ENCODE measurements at regions not wholly inside any gene's neighbourhood (a gene's known extent, or its start where the extent isn't known, plus 50 kb on each side); places are given as distances from the start of the nearest gene placed in this dataset.

- DNase-seq: no peak
- no peaks in the 10 kb centered on the region for H3K36me3 ChIP-seq
- no peaks in the 10 kb centered on the region for H3K4me1 ChIP-seq
- no peak overlapping the region for H3K27ac ChIP-seq
- no peaks in the 10 kb centered on the region for H3K27me3 ChIP-seq
- no peaks in the 10 kb centered on the region for H3K9me3 ChIP-seq (replicated peaks)
- H3K4me3 ChIP-seq: no peak overlapping the region
These were observed 765.4 kb upstream of the SLC35B3 start for GRCh38 chr6:9200712-9201111.

DNA sequence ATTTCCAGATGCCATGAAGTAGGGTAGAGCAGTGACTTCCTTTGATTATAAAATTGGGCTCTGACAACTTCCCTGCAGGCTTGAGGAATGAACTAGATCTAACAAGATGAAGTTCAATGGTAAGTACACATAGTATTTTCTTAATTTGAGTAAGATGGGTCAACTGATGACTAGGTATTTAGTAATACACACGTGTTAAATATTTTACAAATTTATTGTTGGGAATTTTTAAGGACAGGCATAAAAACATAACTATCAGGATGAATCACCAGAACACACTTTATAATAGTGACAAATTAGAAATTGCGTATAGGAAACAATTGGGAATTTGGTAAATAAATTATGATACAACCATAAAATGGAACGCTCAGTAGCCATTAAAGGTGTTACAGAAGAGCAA is 762.4 kb upstream of the SLC35B3 start:
- Histone ChIP-seq H3K4me1 (no peaks in the 10 kb centered on the region), H3K4me3 (no peak overlapping the region), H3K27ac (no peak overlapping the region), H3K27me3 (no peaks in the 10 kb centered on the region), H3K36me3 (no peaks in the 10 kb centered on the region), H3K9me3 (replicated peaks) (no peaks in the 10 kb centered on the region)
- DNase-seq: no peak

DNA sequence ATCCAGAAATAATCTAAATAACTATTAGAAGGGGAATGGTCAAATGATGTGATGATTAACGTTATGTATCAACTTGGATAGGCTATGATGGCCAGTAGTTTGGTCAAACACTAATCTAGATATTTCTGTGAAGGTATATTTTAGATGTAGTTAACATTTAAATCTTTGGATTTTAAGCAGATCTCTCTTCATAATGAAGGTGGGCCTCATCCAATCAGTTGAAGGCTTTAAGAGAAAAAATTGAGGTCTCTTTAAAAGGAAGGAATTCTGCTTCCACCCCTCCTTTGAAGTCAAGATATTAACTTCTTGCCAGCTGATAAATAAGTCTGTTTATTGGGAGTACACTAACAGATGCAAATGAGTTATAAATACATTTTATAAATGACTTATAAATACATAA is 760.0 kb upstream of the SLC35B3 start:
- Histone ChIP-seq H3K27ac (no peak overlapping the region), H3K36me3 (no peaks in the 10 kb centered on the region), H3K27me3 (no peaks in the 10 kb centered on the region), H3K9me3 (replicated peaks) (no peaks in the 10 kb centered on the region), H3K4me1 (no peaks in the 10 kb centered on the region), H3K4me3 (no peak overlapping the region)
- DNase-seq: no peak

DNA sequence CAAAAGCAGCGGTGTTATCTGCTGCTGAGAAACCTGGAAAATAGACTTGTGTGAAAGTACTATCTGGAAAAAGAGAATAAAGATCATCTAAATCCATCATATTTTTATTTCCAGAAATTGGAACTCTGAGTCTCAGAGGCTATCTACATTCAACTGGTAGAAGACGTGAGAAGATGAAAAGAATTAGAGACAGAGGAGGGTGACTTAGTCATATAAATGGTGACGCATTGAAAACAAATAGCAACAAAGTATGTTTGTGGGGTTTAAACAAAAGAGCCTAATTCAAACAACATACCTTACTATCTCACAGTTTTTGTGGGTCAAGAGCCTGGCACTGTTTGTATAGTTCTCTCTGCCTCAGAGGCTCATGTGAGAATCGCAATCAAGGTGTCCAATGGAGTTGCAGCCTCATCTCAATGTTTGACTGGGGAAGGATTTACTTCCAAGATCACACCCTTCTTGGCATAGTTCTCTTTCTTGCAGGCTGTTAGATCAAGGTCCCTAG is 757.1 kb upstream of the SLC35B3 start:
- Histone ChIP-seq H3K4me3 (no peak overlapping the region), H3K4me1 (no peaks in the 10 kb centered on the region), H3K27ac (no peak overlapping the region), H3K36me3 (no peaks in the 10 kb centered on the region), H3K9me3 (replicated peaks) (no peaks in the 10 kb centered on the region), H3K27me3 (no peaks in the 10 kb centered on the region)
- DNase-seq: no peak

DNA sequence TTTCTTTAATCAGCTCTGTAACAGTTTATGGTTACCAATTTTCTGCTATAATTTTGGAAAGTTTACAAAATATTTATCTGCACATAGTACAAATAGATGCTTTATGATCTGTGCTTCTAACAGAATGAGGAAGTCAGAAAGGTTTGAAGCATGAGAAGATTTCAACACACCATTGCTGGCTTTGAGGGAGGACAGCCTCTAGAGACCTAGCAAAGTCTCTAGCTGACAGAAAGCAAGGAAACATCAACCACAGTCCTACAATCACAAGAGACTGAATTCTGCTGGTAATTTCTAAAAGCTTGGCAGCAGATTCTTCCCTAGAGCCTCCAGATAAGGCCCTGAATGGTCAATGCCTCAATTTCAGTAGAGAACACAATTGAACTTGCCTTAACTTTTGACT is 750.8 kb upstream of the SLC35B3 start:
- no peak overlapping the region for H3K4me3 ChIP-seq

DNA sequence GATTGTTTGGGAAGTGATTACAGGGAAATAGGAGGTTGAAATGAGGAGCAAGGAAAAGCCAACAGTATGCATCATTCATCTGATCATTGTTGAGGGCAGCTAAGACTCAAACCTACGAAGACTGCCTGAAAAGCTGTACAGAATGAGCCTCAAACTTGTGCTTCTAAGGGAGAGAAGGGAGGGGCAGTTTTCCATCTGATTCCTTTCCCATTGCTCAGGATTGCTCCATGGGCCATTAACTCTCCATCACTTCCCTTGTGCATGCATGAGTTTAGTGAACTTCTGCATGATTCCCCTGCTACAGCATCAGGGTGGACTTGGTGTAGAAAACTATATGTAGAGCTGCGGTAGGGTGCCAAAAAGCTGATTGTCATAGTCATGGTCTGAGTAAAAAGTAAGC is 742.7 kb upstream of the SLC35B3 start:
- Histone ChIP-seq H3K4me3 (no peak overlapping the region), H3K27me3 (no peaks in the 10 kb centered on the region), H3K36me3 (no peaks in the 10 kb centered on the region), H3K27ac (no peak overlapping the region), H3K4me1 (no peaks in the 10 kb centered on the region), H3K9me3 (replicated peaks) (no peaks in the 10 kb centered on the region)
- no peak for DNase-seq

More for the DNA sequence above, 750.8 kb upstream of the SLC35B3 start:
- Histone ChIP-seq H3K36me3 (no peaks in the 10 kb centered on the region), H3K27ac (no peak overlapping the region), H3K9me3 (replicated peaks) (no peaks in the 10 kb centered on the region), H3K4me1 (no peaks in the 10 kb centered on the region), H3K27me3 (no peaks in the 10 kb centered on the region)
- DNase-seq: no peak

- no peak overlapping the region for H3K4me3 ChIP-seq
- no peaks in the 10 kb centered on the region for H3K9me3 ChIP-seq (replicated peaks)
- no peaks in the 10 kb centered on the region for H3K36me3 ChIP-seq
- H3K4me1 ChIP-seq: no peaks in the 10 kb centered on the region
- no peak for DNase-seq
- H3K27me3 ChIP-seq: no peaks in the 10 kb centered on the region
- no peak overlapping the region for H3K27ac ChIP-seq
These were observed 737.9 kb upstream of the SLC35B3 start for GRCh38 chr6:9173229-9173628.

- Histone ChIP-seq H3K4me3 (no peak overlapping the region), H3K4me1 (no peaks in the 10 kb centered on the region), H3K27me3 (no peaks in the 10 kb centered on the region), H3K9me3 (replicated peaks) (no peaks in the 10 kb centered on the region), H3K36me3 (no peaks in the 10 kb centered on the region), H3K27ac (no peak overlapping the region)
- DNase-seq: no peak
These were observed 736.8 kb upstream of the SLC35B3 start for GRCh38 chr6:9172096-9172495.

GRCh38 chr6:9168669-9169068 is 733.3 kb upstream of the SLC35B3 start:
- H3K4me1 ChIP-seq: no peaks in the 10 kb centered on the region
- H3K27me3 ChIP-seq: no peaks in the 10 kb centered on the region
- H3K27ac ChIP-seq: no peak overlapping the region
- no peaks in the 10 kb centered on the region for H3K9me3 ChIP-seq (replicated peaks)
- DNase-seq: no peak
- H3K4me3 ChIP-seq: no peak overlapping the region
- no peaks in the 10 kb centered on the region for H3K36me3 ChIP-seq

DNA sequence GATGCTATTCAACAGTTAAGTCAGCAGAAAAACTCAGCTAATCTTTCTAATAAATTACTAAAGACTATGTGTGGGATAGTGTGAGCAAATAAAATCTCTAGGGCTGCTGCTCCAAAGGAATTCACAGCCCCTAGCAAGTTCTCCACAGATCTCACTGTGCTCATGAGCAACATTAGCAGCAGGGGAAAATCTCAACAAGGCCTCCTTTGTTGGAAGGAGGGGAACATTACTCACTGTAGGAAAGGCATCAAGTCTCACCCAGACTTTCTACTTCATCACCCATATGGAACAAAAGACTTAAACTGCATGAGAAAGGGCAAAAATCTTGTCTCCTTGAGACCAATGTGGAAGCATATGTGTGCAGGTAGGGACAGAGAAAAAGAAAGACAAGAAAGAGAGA is 726.4 kb upstream of the SLC35B3 start:
- DNase-seq: no peak
- Histone ChIP-seq H3K4me1 (no peaks in the 10 kb centered on the region), H3K27ac (no peak overlapping the region), H3K27me3 (no peaks in the 10 kb centered on the region), H3K36me3 (no peaks in the 10 kb centered on the region), H3K9me3 (replicated peaks) (no peaks in the 10 kb centered on the region), H3K4me3 (no peak overlapping the region)

GRCh38 chr6:9159051-9159450 is 723.7 kb upstream of the SLC35B3 start:
- Histone ChIP-seq H3K27me3 (no peaks in the 10 kb centered on the region), H3K36me3 (no peaks in the 10 kb centered on the region), H3K4me1 (no peaks in the 10 kb centered on the region), H3K4me3 (no peak overlapping the region), H3K9me3 (replicated peaks) (no peaks in the 10 kb centered on the region), H3K27ac (no peak overlapping the region)
- no peak for DNase-seq

DNA sequence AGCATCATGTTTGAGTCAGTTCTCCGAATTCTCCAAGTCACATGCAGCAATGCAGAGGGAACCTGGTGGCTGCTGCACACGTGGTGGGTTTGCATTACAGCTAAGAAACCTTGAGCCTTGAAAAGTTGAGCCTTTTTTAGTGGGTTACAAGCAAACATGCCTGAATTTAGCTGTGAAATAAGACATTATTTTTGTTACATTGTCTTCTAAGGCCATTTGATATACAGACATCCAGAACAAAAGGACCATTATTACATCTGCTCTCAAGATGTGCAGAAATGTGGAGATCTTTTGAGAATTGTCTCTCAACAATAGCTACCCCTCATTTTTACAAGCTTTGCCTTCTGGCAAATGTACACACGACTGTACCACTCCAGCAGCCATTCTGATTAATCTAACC is 720.5 kb upstream of the SLC35B3 start:
- H3K4me1 ChIP-seq: no peaks in the 10 kb centered on the region
- H3K4me3 ChIP-seq: no peak overlapping the region
- no peak overlapping the region for H3K27ac ChIP-seq
- no peaks in the 10 kb centered on the region for H3K9me3 ChIP-seq (replicated peaks)
- no peak for DNase-seq
- no peaks in the 10 kb centered on the region for H3K27me3 ChIP-seq
- H3K36me3 ChIP-seq: no peaks in the 10 kb centered on the region

DNA sequence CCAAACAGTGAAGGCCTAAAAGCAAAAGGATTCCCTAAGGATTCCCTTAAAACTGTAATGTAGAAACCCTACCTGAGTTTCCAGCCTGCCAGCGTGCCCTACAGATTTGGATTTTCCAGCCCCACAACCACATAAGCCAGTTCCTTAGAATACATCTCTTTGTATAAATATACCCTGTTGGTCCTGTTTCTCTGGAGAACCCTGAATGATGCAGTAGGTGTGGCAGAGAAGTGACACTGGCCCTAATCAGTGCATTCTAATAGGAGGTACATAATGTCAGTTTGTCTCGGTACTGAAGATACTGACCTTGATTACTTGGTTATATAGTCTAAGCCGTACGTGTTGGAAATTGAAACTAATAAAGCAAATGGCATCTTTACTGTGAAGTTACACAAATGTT is 707.8 kb upstream of the SLC35B3 start:
- Histone ChIP-seq H3K27me3 (no peaks in the 10 kb centered on the region), H3K4me1 (peaks cover 4% of the 10 kb centered on the region; the same call in 1 of the 2 replicates), H3K27ac (no peak overlapping the region), H3K4me3 (no peak overlapping the region), H3K36me3 (no peaks in the 10 kb centered on the region), H3K9me3 (replicated peaks) (no peaks in the 10 kb centered on the region)
- DNase-seq: no peak

GRCh38 chr6:9140951-9141460 is 705.7 kb upstream of the SLC35B3 start:
- H3K4me1 ChIP-seq: peaks cover 4% of the 10 kb centered on the region; the same call in 1 of the 2 replicates
- H3K36me3 ChIP-seq: no peaks in the 10 kb centered on the region
- H3K27ac ChIP-seq: no peak overlapping the region
- no peaks in the 10 kb centered on the region for H3K9me3 ChIP-seq (replicated peaks)
- no peak overlapping the region for H3K4me3 ChIP-seq
- DNase-seq: no peak
- H3K27me3 ChIP-seq: no peaks in the 10 kb centered on the region

GRCh38 chr6:9140172-9140571 is 704.8 kb upstream of the SLC35B3 start:
- Histone ChIP-seq H3K36me3 (no peaks in the 10 kb centered on the region), H3K4me3 (peak overlapping the region; percentile 39), H3K27ac (no peak overlapping the region), H3K27me3 (no peaks in the 10 kb centered on the region), H3K9me3 (replicated peaks) (no peaks in the 10 kb centered on the region), H3K4me1 (peaks cover 4% of the 10 kb centered on the region; the same call in 1 of the 2 replicates)
- peak; percentile 9 to 31 for DNase-seq

- peak in 1 of 2 experiments; percentile 15 for DNase-seq
- Histone ChIP-seq H3K36me3 (no peaks in the 10 kb centered on the region), H3K9me3 (replicated peaks) (no peaks in the 10 kb centered on the region), H3K4me1 (peaks cover 4% of the 10 kb centered on the region; the same call in 1 of the 2 replicates), H3K4me3 (peak overlapping the region; percentile 39), H3K27me3 (no peaks in the 10 kb centered on the region), H3K27ac (no peak overlapping the region)
These were observed 704.4 kb upstream of the SLC35B3 start for GRCh38 chr6:9139746-9140145.
